H1 (cell line): ENCODE measurements at regions not wholly inside any gene's neighbourhood (a gene's known extent, or its start where the extent isn't known, plus 50 kb on each side); places are given as distances from the start of the nearest gene placed in this dataset.

ENCODE experiments used
- GABPA ChIP-seq: IDR thresholded peaks from 2 replicates; pipeline ENCODE4 v1.6.1; 2011; ENCODE audit warnings: mild to moderate bottlenecking, low read length, moderate library complexity, borderline replicate concordance; ENCODE audit not compliant: insufficient read depth
- TF ChIP-seq, protein P1 (sequence below): fragments of 300-600 bp; sonication (generic); IDR thresholded peaks from 2 replicates; pipeline ENCODE4 v1.7.1; 2012; ENCODE audit warnings: low read length, moderate library complexity, mild to moderate bottlenecking, inconsistent platforms; ENCODE audit not compliant: insufficient replicate concordance

DNA sequence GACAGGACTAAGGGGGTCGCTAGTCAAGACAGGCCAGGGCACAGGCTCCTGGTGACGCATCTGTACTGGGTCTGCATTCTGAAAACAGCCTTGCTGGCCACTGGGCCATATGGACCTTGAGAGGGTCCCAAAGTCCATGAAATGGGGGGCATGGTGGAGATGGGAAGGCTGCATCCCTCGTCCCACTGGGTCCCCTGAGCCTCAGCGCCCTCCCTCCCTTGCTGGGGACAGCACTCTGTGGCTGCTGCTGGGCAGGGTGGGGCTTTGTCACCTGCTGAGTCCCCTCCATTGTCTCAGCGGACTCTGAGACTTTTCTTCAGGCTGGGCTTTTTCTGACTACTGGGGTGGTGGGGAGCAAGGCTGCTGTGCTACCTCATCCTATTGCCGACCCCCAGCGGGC lies 205.2 kb downstream of the RHOU start (continued):
- TF ChIP-seq, protein P1, sequence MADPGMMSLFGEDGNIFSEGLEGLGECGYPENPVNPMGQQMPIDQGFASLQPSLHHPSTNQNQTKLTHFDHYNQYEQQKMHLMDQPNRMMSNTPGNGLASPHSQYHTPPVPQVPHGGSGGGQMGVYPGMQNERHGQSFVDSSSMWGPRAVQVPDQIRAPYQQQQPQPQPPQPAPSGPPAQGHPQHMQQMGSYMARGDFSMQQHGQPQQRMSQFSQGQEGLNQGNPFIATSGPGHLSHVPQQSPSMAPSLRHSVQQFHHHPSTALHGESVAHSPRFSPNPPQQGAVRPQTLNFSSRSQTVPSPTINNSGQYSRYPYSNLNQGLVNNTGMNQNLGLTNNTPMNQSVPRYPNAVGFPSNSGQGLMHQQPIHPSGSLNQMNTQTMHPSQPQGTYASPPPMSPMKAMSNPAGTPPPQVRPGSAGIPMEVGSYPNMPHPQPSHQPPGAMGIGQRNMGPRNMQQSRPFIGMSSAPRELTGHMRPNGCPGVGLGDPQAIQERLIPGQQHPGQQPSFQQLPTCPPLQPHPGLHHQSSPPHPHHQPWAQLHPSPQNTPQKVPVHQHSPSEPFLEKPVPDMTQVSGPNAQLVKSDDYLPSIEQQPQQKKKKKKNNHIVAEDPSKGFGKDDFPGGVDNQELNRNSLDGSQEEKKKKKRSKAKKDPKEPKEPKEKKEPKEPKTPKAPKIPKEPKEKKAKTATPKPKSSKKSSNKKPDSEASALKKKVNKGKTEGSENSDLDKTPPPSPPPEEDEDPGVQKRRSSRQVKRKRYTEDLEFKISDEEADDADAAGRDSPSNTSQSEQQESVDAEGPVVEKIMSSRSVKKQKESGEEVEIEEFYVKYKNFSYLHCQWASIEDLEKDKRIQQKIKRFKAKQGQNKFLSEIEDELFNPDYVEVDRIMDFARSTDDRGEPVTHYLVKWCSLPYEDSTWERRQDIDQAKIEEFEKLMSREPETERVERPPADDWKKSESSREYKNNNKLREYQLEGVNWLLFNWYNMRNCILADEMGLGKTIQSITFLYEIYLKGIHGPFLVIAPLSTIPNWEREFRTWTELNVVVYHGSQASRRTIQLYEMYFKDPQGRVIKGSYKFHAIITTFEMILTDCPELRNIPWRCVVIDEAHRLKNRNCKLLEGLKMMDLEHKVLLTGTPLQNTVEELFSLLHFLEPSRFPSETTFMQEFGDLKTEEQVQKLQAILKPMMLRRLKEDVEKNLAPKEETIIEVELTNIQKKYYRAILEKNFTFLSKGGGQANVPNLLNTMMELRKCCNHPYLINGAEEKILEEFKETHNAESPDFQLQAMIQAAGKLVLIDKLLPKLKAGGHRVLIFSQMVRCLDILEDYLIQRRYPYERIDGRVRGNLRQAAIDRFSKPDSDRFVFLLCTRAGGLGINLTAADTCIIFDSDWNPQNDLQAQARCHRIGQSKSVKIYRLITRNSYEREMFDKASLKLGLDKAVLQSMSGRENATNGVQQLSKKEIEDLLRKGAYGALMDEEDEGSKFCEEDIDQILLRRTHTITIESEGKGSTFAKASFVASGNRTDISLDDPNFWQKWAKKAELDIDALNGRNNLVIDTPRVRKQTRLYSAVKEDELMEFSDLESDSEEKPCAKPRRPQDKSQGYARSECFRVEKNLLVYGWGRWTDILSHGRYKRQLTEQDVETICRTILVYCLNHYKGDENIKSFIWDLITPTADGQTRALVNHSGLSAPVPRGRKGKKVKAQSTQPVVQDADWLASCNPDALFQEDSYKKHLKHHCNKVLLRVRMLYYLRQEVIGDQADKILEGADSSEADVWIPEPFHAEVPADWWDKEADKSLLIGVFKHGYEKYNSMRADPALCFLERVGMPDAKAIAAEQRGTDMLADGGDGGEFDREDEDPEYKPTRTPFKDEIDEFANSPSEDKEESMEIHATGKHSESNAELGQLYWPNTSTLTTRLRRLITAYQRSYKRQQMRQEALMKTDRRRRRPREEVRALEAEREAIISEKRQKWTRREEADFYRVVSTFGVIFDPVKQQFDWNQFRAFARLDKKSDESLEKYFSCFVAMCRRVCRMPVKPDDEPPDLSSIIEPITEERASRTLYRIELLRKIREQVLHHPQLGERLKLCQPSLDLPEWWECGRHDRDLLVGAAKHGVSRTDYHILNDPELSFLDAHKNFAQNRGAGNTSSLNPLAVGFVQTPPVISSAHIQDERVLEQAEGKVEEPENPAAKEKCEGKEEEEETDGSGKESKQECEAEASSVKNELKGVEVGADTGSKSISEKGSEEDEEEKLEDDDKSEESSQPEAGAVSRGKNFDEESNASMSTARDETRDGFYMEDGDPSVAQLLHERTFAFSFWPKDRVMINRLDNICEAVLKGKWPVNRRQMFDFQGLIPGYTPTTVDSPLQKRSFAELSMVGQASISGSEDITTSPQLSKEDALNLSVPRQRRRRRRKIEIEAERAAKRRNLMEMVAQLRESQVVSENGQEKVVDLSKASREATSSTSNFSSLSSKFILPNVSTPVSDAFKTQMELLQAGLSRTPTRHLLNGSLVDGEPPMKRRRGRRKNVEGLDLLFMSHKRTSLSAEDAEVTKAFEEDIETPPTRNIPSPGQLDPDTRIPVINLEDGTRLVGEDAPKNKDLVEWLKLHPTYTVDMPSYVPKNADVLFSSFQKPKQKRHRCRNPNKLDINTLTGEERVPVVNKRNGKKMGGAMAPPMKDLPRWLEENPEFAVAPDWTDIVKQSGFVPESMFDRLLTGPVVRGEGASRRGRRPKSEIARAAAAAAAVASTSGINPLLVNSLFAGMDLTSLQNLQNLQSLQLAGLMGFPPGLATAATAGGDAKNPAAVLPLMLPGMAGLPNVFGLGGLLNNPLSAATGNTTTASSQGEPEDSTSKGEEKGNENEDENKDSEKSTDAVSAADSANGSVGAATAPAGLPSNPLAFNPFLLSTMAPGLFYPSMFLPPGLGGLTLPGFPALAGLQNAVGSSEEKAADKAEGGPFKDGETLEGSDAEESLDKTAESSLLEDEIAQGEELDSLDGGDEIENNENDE, result no peak
- TF ChIP-seq GABPA, result no peak
- TF ChIP-seq, all 59 proteins: peak for 0
